ENCODE measurements at regions not wholly inside any gene's neighbourhood (a gene's known extent, or its start where the extent isn't known, plus 50 kb on each side); places are given as distances from the start of the nearest gene placed in this dataset.

GRCh38 chr15:39193611-39194010, 387.3 kb upstream of the THBS1 start:
- H3K27ac ChIP-seq (ENCODE audit: low read depth in 1 of 2, low read length in 1 of 2): no peak overlapping the region
- H3K36me3 ChIP-seq (ENCODE audit: control insufficient read depth in 4 of 4, insufficient read depth in 4 of 4, low read length in 4 of 4): no peaks in the 10 kb centered on the region
- no peak overlapping the region for H3K9ac ChIP-seq (ENCODE audit: insufficient read depth in 1 of 2, low read length in 2 of 2)
- H3K4me1 ChIP-seq (ENCODE audit: control insufficient read depth in 5 of 5, insufficient read depth in 5 of 5, low read length in 5 of 5): peaks cover 0 to 13% (median 7%) of the 10 kb centered on the region in 5 donors
- 76% methylated on average over 2 of the region's 2 CpGs for WGBS, 2 donors
- no peak overlapping the region for H3K4me3 ChIP-seq
- DNase-seq: no peak
- ATAC-seq (ENCODE audit: insufficient read depth, low FRiP score): no peak
- no peak for TF ChIP-seq CTCF (IDR thresholded peaks at IDR 0.05; ENCODE audit: control extremely low read depth, extremely low read depth)
- no peaks in the 10 kb centered on the region for H3K27me3 ChIP-seq (ENCODE audit: control insufficient read depth in 3 of 3, insufficient read depth in 3 of 3, low read length in 2 of 3)
- peaks cover 0 to 2% (median 0%) of the 10 kb centered on the region in 4 donors for H3K9me3 ChIP-seq (ENCODE audit: control insufficient read depth in 4 of 4, insufficient read depth in 3 of 4, low read length in 3 of 4)

- Histone ChIP-seq H3K4me3 (no peak overlapping the region), H3K9ac (ENCODE audit: insufficient read depth in 1 of 2, low read length in 2 of 2) (no peak overlapping the region), H3K27me3 (ENCODE audit: control insufficient read depth in 3 of 3, insufficient read depth in 3 of 3, low read length in 2 of 3) (no peaks in the 10 kb centered on the region), H3K36me3 (ENCODE audit: control insufficient read depth in 4 of 4, insufficient read depth in 4 of 4, low read length in 4 of 4) (no peaks in the 10 kb centered on the region), H3K27ac (ENCODE audit: low read depth in 1 of 2, low read length in 1 of 2) (no peak overlapping the region), H3K4me1 (ENCODE audit: control insufficient read depth in 5 of 5, insufficient read depth in 5 of 5, low read length in 5 of 5) (peaks cover 0 to 18% (median 7%) of the 10 kb centered on the region in 5 donors), H3K9me3 (ENCODE audit: control insufficient read depth in 4 of 4, insufficient read depth in 3 of 4, low read length in 3 of 4) (peaks cover 0 to 2% (median 0%) of the 10 kb centered on the region in 4 donors)
- no peak for TF ChIP-seq CTCF (IDR thresholded peaks at IDR 0.05; ENCODE audit: control extremely low read depth, extremely low read depth)
- ATAC-seq (ENCODE audit: insufficient read depth, low FRiP score) (no peak), DNase-seq (no peak)
- 78 to 82% methylated on average over 2 of the region's 2 CpGs for WGBS, 2 donors
Measured at GRCh38 chr15:39194106-39194830, 386.6 kb upstream of the THBS1 start.

- Histone ChIP-seq H3K9me3 (ENCODE audit: control insufficient read depth in 4 of 4, insufficient read depth in 3 of 4, low read length in 3 of 4) (peaks cover 0 to 2% (median 0%) of the 10 kb centered on the region in 4 donors), H3K4me3 (no peak overlapping the region), H3K9ac (ENCODE audit: insufficient read depth in 1 of 2, low read length in 2 of 2) (no peak overlapping the region), H3K4me1 (ENCODE audit: control insufficient read depth in 5 of 5, insufficient read depth in 5 of 5, low read length in 5 of 5) (peaks cover 2 to 20% (median 7%) of the 10 kb centered on the region in 5 donors), H3K27ac (ENCODE audit: low read depth in 1 of 2, low read length in 1 of 2) (no peak overlapping the region), H3K36me3 (ENCODE audit: control insufficient read depth in 4 of 4, insufficient read depth in 4 of 4, low read length in 4 of 4) (no peaks in the 10 kb centered on the region), H3K27me3 (ENCODE audit: control insufficient read depth in 3 of 3, insufficient read depth in 3 of 3, low read length in 2 of 3) (no peaks in the 10 kb centered on the region)
- no peak for ATAC-seq (ENCODE audit: insufficient read depth, low FRiP score)
- no peak for DNase-seq
- WGBS, 2 donors: 70 to 77% methylated on average over 3 of the region's 3 CpGs
- no peak for TF ChIP-seq CTCF (IDR thresholded peaks at IDR 0.05; ENCODE audit: control extremely low read depth, extremely low read depth)
Measured at GRCh38 chr15:39195961-39196486, 384.9 kb upstream of the THBS1 start.
